ENCODE measurements at regions not wholly inside any gene's neighbourhood (a gene's known extent, or its start where the extent isn't known, plus 50 kb on each side); places are given as distances from the start of the nearest gene placed in this dataset.

GRCh38 chr13:55573565-55573964, 1567.2 kb upstream of the PRR20A start:
- H3K27ac Mint-ChIP-seq = 0 out of 2 replicates have a peak overlapping the region, but pooled peaks have one; percentile 31
- no peaks in the 10 kb centered on the region for H3K9me3 Mint-ChIP-seq
- DNase-seq (ENCODE audit: low spot score) = no peak
- peaks cover 36% of the 10 kb centered on the region for H3K36me3 Mint-ChIP-seq
- H3K4me1 Mint-ChIP-seq = peaks cover 55% of the 10 kb centered on the region
- POLR2A ChIA-PET = interaction anchor here (0.7 kb wide), 1 partner anchor 1495 kb away, joined by 3 read pairs; no protein-coding TSS in a partner anchor
- no peaks in the 10 kb centered on the region for H3K27me3 Mint-ChIP-seq (ENCODE audit: low read depth)
- H3K4me3 Mint-ChIP-seq = peak overlapping the region; percentile 55
- TF ChIP-seq ZNF532 (CRISPR knock-in tag; IDR thresholded peaks at IDR 0.05; ENCODE audit: borderline replicate concordance) = no peak
- TF ChIP-seq ZNF671 (CRISPR knock-in tag; IDR thresholded peaks at IDR 0.05) = peak; percentile 83
- no peak for TF ChIP-seq ZNF232 (CRISPR knock-in tag; IDR thresholded peaks at IDR 0.05)
- TF ChIP-seq USF2 (CRISPR knock-in tag; IDR thresholded peaks at IDR 0.05) = no peak
- TF ChIP-seq ZNF317 (CRISPR knock-in tag; IDR thresholded peaks at IDR 0.05; ENCODE audit: borderline replicate concordance, low read depth) = no peak
- TF ChIP-seq ZNF425 (CRISPR knock-in tag; conservative IDR thresholded peaks at IDR 0.05) = peak; percentile 62; the same call in 1 of the 2 replicates
- TF ChIP-seq NFATC4 (CRISPR knock-in tag; IDR thresholded peaks at IDR 0.05) = peak; percentile 72
- TF ChIP-seq SMAD4 (CRISPR knock-in tag; IDR thresholded peaks at IDR 0.05) = no peak
- no peak for TF ChIP-seq ZNF396 (CRISPR knock-in tag; IDR thresholded peaks at IDR 0.05; ENCODE audit: borderline replicate concordance)
- 0 out of 2 replicates have a peak, but pooled peaks have one; percentile 18 for TF ChIP-seq ZNF416 (CRISPR knock-in tag; IDR thresholded peaks at IDR 0.05)
- no peak for ATAC-seq
- CTCF ChIA-PET = no interaction called here

GRCh38 chr13:55576389-55576788, 1564.3 kb upstream of the PRR20A start:
- Mint-ChIP-seq H3K27ac (peak overlapping the region; percentile 65), H3K27me3 (ENCODE audit: low read depth) (no peaks in the 10 kb centered on the region; the same call in 1 of the 2 replicates), H3K9me3 (no peaks in the 10 kb centered on the region), H3K4me1 (peaks cover 55% of the 10 kb centered on the region), H3K4me3 (peak overlapping the region; percentile 82), H3K36me3 (peaks cover 59% of the 10 kb centered on the region)
- ChIA-PET POLR2A (interaction anchor here (0.9 to 1.4 kb wide), 2 partner anchors 9 to 80 kb away, joined by 6 to 8 read pairs; no protein-coding TSS in a partner anchor), CTCF (no interaction called here)
- DNase-seq (ENCODE audit: low spot score) (no peak), ATAC-seq (peak; percentile 68)
- TF ChIP-seq ZNF671 (CRISPR knock-in tag; IDR thresholded peaks at IDR 0.05) = peak; percentile 24; the same call in 1 of the 2 replicates
- TF ChIP-seq PRRX2 (CRISPR knock-in tag; IDR thresholded peaks at IDR 0.05) = 0 out of 2 replicates have a peak, but pooled peaks have one; percentile 28
- 0 out of 2 replicates have a peak, but pooled peaks have one; percentile 23 for TF ChIP-seq ARID4B (CRISPR knock-in tag; IDR thresholded peaks at IDR 0.05; ENCODE audit: borderline replicate concordance)
- TF ChIP-seq ETV6 (CRISPR knock-in tag; IDR thresholded peaks at IDR 0.05) = no peak
- peak; percentile 29; the same call in 1 of the 2 replicates for TF ChIP-seq AR (CRISPR knock-in tag; IDR thresholded peaks at IDR 0.05)
- no peak for TF ChIP-seq CBFB (CRISPR knock-in tag; IDR thresholded peaks at IDR 0.05; ENCODE audit: low read depth)
- no peak for TF ChIP-seq PREB (CRISPR knock-in tag; IDR thresholded peaks at IDR 0.05; ENCODE audit: borderline replicate concordance)
- no peak for TF ChIP-seq ERG (CRISPR knock-in tag; IDR thresholded peaks at IDR 0.05)
